C4-2B (cell line): ENCODE measurements at regions not wholly inside any gene's neighbourhood (a gene's known extent, or its start where the extent isn't known, plus 50 kb on each side); places are given as distances from the start of the nearest gene placed in this dataset.

Source experiments
- ZFX ChIP-seq: fragments of 450-650 bp; IDR thresholded peaks from 2 replicates; pipeline ENCODE4 v1.6.1; 2017
- TF ChIP-seq, protein P1 (sequence below): fragments of 450-650 bp; conservative IDR thresholded peaks from 2 replicates; pipeline ENCODE4 v1.5.1; 2017; ENCODE audit warnings: mild to moderate bottlenecking

DNA sequence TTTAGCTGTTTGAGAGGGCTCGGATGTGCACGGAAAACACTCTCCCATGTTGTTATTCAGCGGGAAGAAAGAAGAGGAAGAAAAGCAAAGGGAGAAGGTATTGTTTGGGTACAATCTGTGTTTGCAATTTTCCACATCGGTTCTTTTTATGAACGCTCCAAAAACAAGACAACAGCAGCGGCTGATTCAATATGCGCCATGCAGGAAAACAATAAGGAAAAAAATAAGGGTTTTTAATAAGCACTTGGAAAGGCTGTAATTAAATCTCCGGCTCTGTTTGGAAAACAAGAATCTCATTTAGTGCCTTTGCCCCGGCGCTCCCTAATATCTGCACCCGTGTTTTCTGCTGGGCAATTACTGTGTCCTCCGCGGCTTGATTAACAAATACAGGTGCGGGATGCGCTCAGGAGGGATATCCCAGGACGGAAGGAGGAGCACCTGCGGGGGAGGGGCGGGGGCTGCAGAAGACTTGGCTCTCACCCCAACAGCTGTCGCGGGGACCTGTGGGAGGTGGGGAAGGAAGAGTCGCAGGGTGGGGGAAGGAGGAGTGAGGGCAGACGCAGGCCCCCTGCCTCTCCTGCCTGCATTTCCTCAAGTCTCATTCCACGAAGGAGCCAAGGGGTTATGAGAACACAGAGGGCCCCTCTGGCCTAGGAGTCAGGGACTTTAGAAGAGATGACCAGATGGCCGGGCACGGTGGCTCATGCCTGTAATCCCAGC lies 181.5 kb upstream of the PODXL start:
- TF ChIP-seq, protein P1, sequence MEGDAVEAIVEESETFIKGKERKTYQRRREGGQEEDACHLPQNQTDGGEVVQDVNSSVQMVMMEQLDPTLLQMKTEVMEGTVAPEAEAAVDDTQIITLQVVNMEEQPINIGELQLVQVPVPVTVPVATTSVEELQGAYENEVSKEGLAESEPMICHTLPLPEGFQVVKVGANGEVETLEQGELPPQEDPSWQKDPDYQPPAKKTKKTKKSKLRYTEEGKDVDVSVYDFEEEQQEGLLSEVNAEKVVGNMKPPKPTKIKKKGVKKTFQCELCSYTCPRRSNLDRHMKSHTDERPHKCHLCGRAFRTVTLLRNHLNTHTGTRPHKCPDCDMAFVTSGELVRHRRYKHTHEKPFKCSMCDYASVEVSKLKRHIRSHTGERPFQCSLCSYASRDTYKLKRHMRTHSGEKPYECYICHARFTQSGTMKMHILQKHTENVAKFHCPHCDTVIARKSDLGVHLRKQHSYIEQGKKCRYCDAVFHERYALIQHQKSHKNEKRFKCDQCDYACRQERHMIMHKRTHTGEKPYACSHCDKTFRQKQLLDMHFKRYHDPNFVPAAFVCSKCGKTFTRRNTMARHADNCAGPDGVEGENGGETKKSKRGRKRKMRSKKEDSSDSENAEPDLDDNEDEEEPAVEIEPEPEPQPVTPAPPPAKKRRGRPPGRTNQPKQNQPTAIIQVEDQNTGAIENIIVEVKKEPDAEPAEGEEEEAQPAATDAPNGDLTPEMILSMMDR, result no peak
- TF ChIP-seq ZFX, result no peak
